GM12878 (cell line): ENCODE measurements at regions not wholly inside any gene's neighbourhood (a gene's known extent, or its start where the extent isn't known, plus 50 kb on each side); places are given as distances from the start of the nearest gene placed in this dataset.

ENCODE experiments used
- ATAC-seq: fragments of 200-7000 bp; cut with Tn5 transposase; 3 replicates; pipeline ENCODE4 v1.9.1; 2020; ENCODE audit warnings: mild to moderate bottlenecking, moderate library complexity
- BruUV-seq: library from RNA; stranded (reverse); fragments of 400-500 nt; replicated peaks from 2 replicates; lab custom pipeline; 2021; lab: Mats Ljungman, UMichigan
- CTCF ChIA-PET: fragments of 300-600 bp; sonication (Branson Sonifier 250); formaldehyde crosslinking; extraction: SDS; loops from one replicate; lab custom pipeline; 2021; ENCODE audit warnings: inconsistent platforms; lab: Yijun Ruan, JAX
- POLR2A ChIA-PET: fragments of 350-600 bp; formaldehyde crosslinking; extraction: SDS; loops from one replicate; lab custom pipeline; 2021; ENCODE audit warnings: inconsistent platforms; lab: Charles Lee
- RAD21 ChIA-PET: fragments of 300-600 bp; sonication (Branson Sonifier 250); formaldehyde crosslinking; loops from one replicate; lab custom pipeline; 2023; ENCODE audit warnings: antibody characterized with exemption; ENCODE audit not compliant: unreplicated experiment; lab: Charles Lee
- SMC1A ChIA-PET: fragments of 300-600 bp; sonication (Branson Sonifier 250); formaldehyde crosslinking; loops from one replicate; lab custom pipeline; 2023; ENCODE audit not compliant: unreplicated experiment, uncharacterized antibody; lab: Charles Lee
- DNase-seq: peaks from one replicate; pipeline ENCODE4 v3.0.0-alpha.2; 2011; ENCODE audit warnings: low read depth, low spot score
- FAIRE-seq: peaks from 3 replicates; lab custom pipeline; 2011; peaks lifted over from hg19 to GRCh38; lab: Jason Lieb, UNC
- H2AFZ ChIP-seq: 2 replicates; pipeline ENCODE4 v1.6.0; 2011; ENCODE audit warnings: low read depth, low read length, control low read depth; ENCODE audit not compliant: control insufficient read depth
- H3K27ac ChIP-seq: 2 replicates; pipeline ENCODE4 v1.5.1; 2011; ENCODE audit warnings: control low read depth; ENCODE audit not compliant: control insufficient read depth, insufficient read depth
- H3K27me3 ChIP-seq, 2 experiments: replicated peaks in 1 of 2; 2 replicates each; pipeline versions ENCODE4 v1.6.0 to v1.6.1; 2011; ENCODE audit warnings: low read length in 1 of 2; ENCODE audit not compliant: control insufficient read depth in 2 of 2, insufficient read depth in 2 of 2
- H3K36me3 ChIP-seq, 2 experiments: 2 replicates each; pipeline ENCODE4 v1.5.1; 2011; ENCODE audit warnings: low read length in 1 of 2; ENCODE audit not compliant: control insufficient read depth in 2 of 2, insufficient read depth in 2 of 2
- H3K4me1 ChIP-seq: 2 replicates; pipeline ENCODE4 v1.6.1; 2011; ENCODE audit warnings: mild to moderate bottlenecking, low read length, moderate library complexity, mixed read lengths; ENCODE audit not compliant: control insufficient read depth, insufficient read depth
- H3K4me2 ChIP-seq: 2 replicates; pipeline ENCODE4 v1.6.0; 2011; ENCODE audit warnings: control low read depth; ENCODE audit not compliant: control insufficient read depth, insufficient read depth
- H3K4me3 ChIP-seq: fragments of 200-600 bp; sonication (generic); 2 replicates; pipeline ENCODE4 v1.5.1; 2016
- H3K79me2 ChIP-seq: 2 replicates; pipeline ENCODE4 v1.6.0; 2011; ENCODE audit warnings: low read length; ENCODE audit not compliant: control insufficient read depth, insufficient read depth
- H3K9ac ChIP-seq: 2 replicates; pipeline ENCODE4 v1.8.0; 2011; ENCODE audit warnings: low read length, control low read depth, mixed read lengths; ENCODE audit not compliant: control insufficient read depth, insufficient read depth
- H3K9me3 ChIP-seq: replicated peaks from 3 replicates; pipeline ENCODE4 v1.5.1; 2011; ENCODE audit warnings: mild to moderate bottlenecking, low read length; ENCODE audit not compliant: control insufficient read depth, insufficient read depth
- H4K20me1 ChIP-seq: 2 replicates; pipeline ENCODE4 v1.6.0; 2011; ENCODE audit not compliant: control insufficient read depth, insufficient read depth
- BCL11A ChIP-seq: IDR thresholded peaks from 2 replicates; pipeline ENCODE4 v1.6.1; 2011; ENCODE audit warnings: low read depth, low read length
- BRCA1 ChIP-seq: IDR thresholded peaks from 2 replicates; pipeline ENCODE4 v1.6.1; 2011; ENCODE audit warnings: low read depth, low read length, improper control_type of control experiment
- E4F1 ChIP-seq: fragments of 450-650 bp; IDR thresholded peaks from 2 replicates; pipeline ENCODE4 v1.6.1; 2018; ENCODE audit warnings: borderline replicate concordance, mild to moderate bottlenecking; ENCODE audit not compliant: partially characterized antibody
- EP300 ChIP-seq, 2 experiments: fragments of 150-350 bp in 1 of 2; IDR thresholded peaks; 2 replicates each; pipeline ENCODE4 v1.6.1; 2011 to 2012; ENCODE audit warnings: low read depth in 2 of 2, low read length in 2 of 2, borderline replicate concordance in 1 of 2, improper control_type of control experiment in 1 of 2, inconsistent platforms in 1 of 2; ENCODE audit not compliant: control insufficient read depth in 1 of 2
- FOS ChIP-seq: IDR thresholded peaks from 3 replicates; pipeline ENCODE4 v1.6.1; 2011; ENCODE audit warnings: borderline replicate concordance; ENCODE audit not compliant: insufficient read length; ENCODE audit errors: extremely low read depth
- MXI1 ChIP-seq: fragments of 150-350 bp; IDR thresholded peaks from 2 replicates; pipeline ENCODE4 v1.6.1; 2011; ENCODE audit warnings: low read depth, mild to moderate bottlenecking, inconsistent platforms, low read length, improper control_type of control experiment
- NFIC ChIP-seq: IDR thresholded peaks from 2 replicates; pipeline ENCODE4 v1.6.1; 2012; ENCODE audit warnings: low read depth, mild to moderate bottlenecking, inconsistent platforms, low read length, moderate library complexity
- RCOR1 ChIP-seq: conservative IDR thresholded peaks from 2 replicates; pipeline ENCODE4 v1.6.1; 2012; ENCODE audit warnings: low read depth, low read length, improper control_type of control experiment
- TCF3 ChIP-seq: IDR thresholded peaks from 2 replicates; pipeline ENCODE4 v1.6.1; 2012; ENCODE audit warnings: low read depth, mild to moderate bottlenecking, low read length, borderline replicate concordance; ENCODE audit not compliant: insufficient read depth
- ZNF687 ChIP-seq: fragments of 450-650 bp; IDR thresholded peaks from 2 replicates; pipeline ENCODE4 v1.6.1; 2017; ENCODE audit warnings: mild to moderate bottlenecking, moderate library complexity
- WGBS: methylation state at CpG from one replicate; pipeline ENCODE4 v1.1.6; 2016; ENCODE audit warnings: low lambda C conversion rate; ENCODE audit not compliant: insufficient replicate concordance, insufficient coverage; ENCODE audit errors: missing lambda C conversion rate; 5-methylcytosine and 5-hydroxymethylcytosine counted together
- in situ Hi-C: fragments of 300-500 bp; cut with MboI; formaldehyde crosslinking; loops from 9 replicates; pipeline ENCODE4 v1.14.3; 2018; ENCODE audit warnings: mixed read lengths
- intact Hi-C: fragments of 100-400 bp; cut with micrococcal nuclease; formaldehyde crosslinking; loops from one replicate; pipeline ENCODE4 v1.14.2; 2022; ENCODE audit not compliant: unreplicated experiment

- TF ChIP-seq ZNF687, result no peak
- TF ChIP-seq EP300 (IDR thresholded peaks at IDR 0.05; ENCODE audit: borderline replicate concordance in 1 of 2, control insufficient read depth in 1 of 2, low read depth in 2 of 2, low read length in 2 of 2), result no peak
- TF ChIP-seq NFIC, result no peak
These were observed 274.5 kb downstream of the TMX3 start (continued) for GRCh38 chr18:68440433-68440832.

- no peak for FAIRE-seq
- CTCF ChIA-PET, result no interaction called here
- Histone ChIP-seq H3K4me1 (no peaks in the 10 kb centered on the region), H3K27me3 (no peaks in the 10 kb centered on the region), H3K79me2 (no peaks in the 10 kb centered on the region), H4K20me1 (no peaks in the 10 kb centered on the region), H3K4me3 (no peak overlapping the region), H3K4me2 (no peak overlapping the region), H3K9ac (no peak overlapping the region), H3K9me3 (no peaks in the 10 kb centered on the region), H3K27ac (no peak overlapping the region), H2AFZ (no peak overlapping the region), H3K36me3 (no peaks in the 10 kb centered on the region)
- no TSS peak for BruUV-seq
- SMC1A ChIA-PET, result no interaction called here
- POLR2A ChIA-PET, result no interaction called here
- WGBS, result 37% methylated on average over 4 of the region's 4 CpGs
- TF ChIP-seq RCOR1 (no peak), FOS (no peak), BRCA1 (no peak), MXI1 (no peak), BCL11A (no peak), TCF3 (no peak), E4F1 (no peak)
- ATAC-seq, result no peak
- DNase-seq, result no peak
- intact Hi-C loops, result no loop called here
- RAD21 ChIA-PET, result no interaction called here
- in situ Hi-C loops, result no loop called here
These were observed 275.3 kb downstream of the TMX3 start for GRCh38 chr18:68439642-68440041.
